ENCODE measurements at regions not wholly inside any gene's neighbourhood (a gene's known extent, or its start where the extent isn't known, plus 50 kb on each side); places are given as distances from the start of the nearest gene placed in this dataset.

DNA sequence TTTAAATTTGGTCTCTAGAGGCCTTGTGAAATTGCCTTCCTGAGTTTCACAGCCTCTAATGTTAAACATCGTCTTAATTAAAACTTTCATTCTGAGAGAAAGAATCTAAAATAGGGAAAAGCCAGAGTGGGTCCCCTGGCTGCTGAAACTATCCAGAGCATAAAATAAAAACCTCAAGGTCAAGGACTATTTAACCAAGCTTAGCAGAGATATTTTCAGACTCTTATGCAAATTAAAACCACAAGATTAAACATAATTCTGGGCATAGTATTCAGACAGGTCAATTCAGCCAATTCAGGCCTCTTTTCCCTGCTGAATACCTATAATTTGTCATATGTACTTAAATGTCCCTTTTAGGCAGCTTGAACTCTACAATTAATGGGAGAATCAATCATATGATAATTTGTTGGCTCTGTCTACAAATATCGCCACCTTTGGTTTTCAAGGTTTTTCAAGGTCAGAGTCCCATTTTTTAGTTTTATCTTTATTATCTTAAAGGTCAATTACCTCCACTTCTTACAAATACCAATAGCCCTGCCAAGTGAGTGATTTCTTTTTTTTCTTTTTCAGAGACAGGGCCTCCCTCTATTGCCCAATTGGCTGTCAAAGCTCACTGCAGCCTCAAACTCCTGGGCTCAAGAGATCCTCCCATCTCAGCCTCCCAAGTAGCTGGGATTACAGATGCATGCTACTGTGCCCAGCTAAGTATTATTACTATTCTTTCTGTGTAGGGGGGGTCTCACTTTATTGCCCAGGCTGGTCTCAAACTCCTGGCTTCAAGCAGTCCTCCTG lies 257.1 kb downstream of the PHLDA1 start (continued):
- no peak for TF ChIP-seq SRF (IDR thresholded peaks at IDR 0.05; ENCODE audit: low read depth, low read length)
- TF ChIP-seq ZMYM2 (CRISPR knock-in tag; IDR thresholded peaks at IDR 0.05), result 0 out of 2 replicates have a peak, but pooled peaks have one; percentile 38
- no peak for TF ChIP-seq RFX3 (CRISPR knock-in tag; IDR thresholded peaks at IDR 0.05)
- no peak for TF ChIP-seq GTF3A (CRISPR knock-in tag; conservative IDR thresholded peaks at IDR 0.05)
- no peak for TF ChIP-seq HIVEP1 (CRISPR knock-in tag; IDR thresholded peaks at IDR 0.05)
- no peak for TF ChIP-seq ZNF589 (CRISPR knock-in tag; conservative IDR thresholded peaks at IDR 0.05)
- TF ChIP-seq NR2F6 (IDR thresholded peaks at IDR 0.05), result no peak
- no peak for TF ChIP-seq NR2F6 (CRISPR knock-in tag; IDR thresholded peaks at IDR 0.05)
- no peak for TF ChIP-seq ZFP62 (CRISPR knock-in tag; IDR thresholded peaks at IDR 0.05)

DNA sequence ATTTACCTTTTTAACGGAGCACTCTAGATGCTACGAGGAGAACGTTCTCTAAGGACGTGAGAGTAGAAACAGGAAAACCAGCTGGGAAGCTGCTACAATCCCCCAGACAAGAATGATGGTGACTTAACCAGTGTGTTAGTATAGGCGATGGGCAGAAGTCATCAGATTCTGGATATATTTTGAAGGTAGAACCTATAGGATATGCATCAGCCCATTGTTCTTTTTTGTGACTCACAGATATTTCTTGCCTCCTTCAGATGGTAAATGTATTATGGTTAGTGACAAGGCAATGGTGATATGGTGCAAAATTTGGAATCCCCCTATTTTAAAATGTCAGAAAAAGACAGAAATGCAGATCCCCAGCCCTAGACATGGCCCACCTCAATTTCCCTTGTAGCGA lies 258.2 kb downstream of the PHLDA1 start:
- CTCF ChIA-PET (ENCODE audit: low intra/inter-chr PET ratio, low total read pairs), result no interaction called here
- POLR2A ChIA-PET, result interaction anchor here (1.8 kb wide), 1 partner anchor 258 kb away, joined by 6 read pairs; the partner anchor contains the start of gene PHLDA1
- in situ Hi-C loops (cut with HindIII; ENCODE audit: extremely low pct_ligation_motif_present, low pct_unique_long_range_greater_than_20kb) (no loop called here), intact Hi-C loops (cut with micrococcal nuclease; ENCODE audit: unreplicated experiment) (no loop called here)
- Histone ChIP-seq H2AFZ (ENCODE audit: low read length) (no peak overlapping the region), H3K36me3 (replicated peaks in 1 of 2; ENCODE audit: control insufficient read depth in 1 of 2, insufficient read depth in 2 of 2, low read length in 2 of 2) (no peaks in the 10 kb centered on the region), H3K4me2 (ENCODE audit: low read depth, low read length) (no peak overlapping the region), H3K9me3 (ENCODE audit: low read length) (no peaks in the 10 kb centered on the region), H3K79me2 (ENCODE audit: insufficient read depth, low read length) (no peaks in the 10 kb centered on the region), H4K20me1 (ENCODE audit: insufficient read depth, low read length) (no peaks in the 10 kb centered on the region), H3K9ac (ENCODE audit: insufficient read depth, low read depth, low read length) (no peak overlapping the region), H3K27me3 (ENCODE audit: control insufficient read depth in 1 of 2, insufficient read depth in 2 of 2, low read length in 2 of 2) (no peaks in the 10 kb centered on the region), H3K4me1 (ENCODE audit: insufficient read depth, low read length) (peaks cover 52% of the 10 kb centered on the region), H3K27ac (ENCODE audit: extremely low read length, insufficient read depth, low read length) (no peak overlapping the region), H3K4me3 (replicated peaks in 1 of 3; ENCODE audit: insufficient read depth in 1 of 3, low read depth in 2 of 3, low read length in 3 of 3) (no peak overlapping the region)
- no peak for FAIRE-seq
- no peak for ATAC-seq
- WGBS (ENCODE audit: low lambda C conversion rate), result 96% methylated on average over 6 of the region's 6 CpGs
- no TSS peak for BruUV-seq (replicated peaks)
- DNase-seq (ENCODE audit: low spot score), result no peak
- TF ChIP-seq NR2F2 (IDR thresholded peaks at IDR 0.05; ENCODE audit: borderline replicate concordance, low read depth), result no peak
- TF ChIP-seq, protein P1, sequence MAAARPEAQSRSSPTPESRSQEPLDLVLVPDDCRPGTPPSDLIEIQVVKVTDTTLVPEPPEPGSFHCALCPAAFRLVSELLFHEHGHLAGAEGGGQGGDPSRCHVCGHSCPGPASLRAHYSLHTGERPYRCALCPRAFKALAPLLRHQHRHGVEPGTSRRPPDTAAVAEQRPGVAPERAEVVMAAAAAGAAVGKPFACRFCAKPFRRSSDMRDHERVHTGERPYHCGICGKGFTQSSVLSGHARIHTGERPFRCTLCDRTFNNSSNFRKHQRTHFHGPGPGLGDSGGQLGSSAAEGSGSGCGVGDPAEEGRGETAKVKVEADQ (CRISPR knock-in tag; IDR thresholded peaks at IDR 0.05; ENCODE audit: borderline replicate concordance), result no peak
- TF ChIP-seq ZNF292 (CRISPR knock-in tag; IDR thresholded peaks at IDR 0.05; ENCODE audit: borderline replicate concordance, low read depth), result no peak
- TF ChIP-seq, protein P2, sequence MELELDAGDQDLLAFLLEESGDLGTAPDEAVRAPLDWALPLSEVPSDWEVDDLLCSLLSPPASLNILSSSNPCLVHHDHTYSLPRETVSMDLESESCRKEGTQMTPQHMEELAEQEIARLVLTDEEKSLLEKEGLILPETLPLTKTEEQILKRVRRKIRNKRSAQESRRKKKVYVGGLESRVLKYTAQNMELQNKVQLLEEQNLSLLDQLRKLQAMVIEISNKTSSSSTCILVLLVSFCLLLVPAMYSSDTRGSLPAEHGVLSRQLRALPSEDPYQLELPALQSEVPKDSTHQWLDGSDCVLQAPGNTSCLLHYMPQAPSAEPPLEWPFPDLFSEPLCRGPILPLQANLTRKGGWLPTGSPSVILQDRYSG (CRISPR knock-in tag; IDR thresholded peaks at IDR 0.05), result no peak
- TF ChIP-seq ZNF468 (CRISPR knock-in tag; IDR thresholded peaks at IDR 0.05), result no peak
- no peak for TF ChIP-seq ZNF205 (CRISPR knock-in tag; IDR thresholded peaks at IDR 0.05)
- TF ChIP-seq IKZF4 (CRISPR knock-in tag; IDR thresholded peaks at IDR 0.05; ENCODE audit: borderline replicate concordance, low read depth, not compliant biosample characterization), result no peak
- TF ChIP-seq, protein P3, sequence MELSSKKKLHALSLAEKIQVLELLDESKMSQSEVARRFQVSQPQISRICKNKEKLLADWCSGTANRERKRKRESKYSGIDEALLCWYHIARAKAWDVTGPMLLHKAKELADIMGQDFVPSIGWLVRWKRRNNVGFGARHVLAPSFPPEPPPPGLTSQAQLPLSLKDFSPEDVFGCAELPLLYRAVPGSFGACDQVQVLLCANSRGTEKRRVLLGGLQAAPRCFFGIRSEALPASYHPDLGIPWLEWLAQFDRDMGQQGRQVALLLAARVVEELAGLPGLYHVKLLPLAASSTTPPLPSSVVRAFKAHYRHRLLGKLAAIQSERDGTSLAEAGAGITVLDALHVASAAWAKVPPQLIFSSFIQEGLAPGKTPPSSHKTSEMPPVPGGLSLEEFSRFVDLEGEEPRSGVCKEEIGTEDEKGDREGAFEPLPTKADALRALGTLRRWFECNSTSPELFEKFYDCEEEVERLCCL (CRISPR knock-in tag; IDR thresholded peaks at IDR 0.05; ENCODE audit: borderline replicate concordance), result no peak
- TF ChIP-seq ZNF296 (CRISPR knock-in tag; conservative IDR thresholded peaks at IDR 0.05), result no peak
- no peak for TF ChIP-seq SOX5 (CRISPR knock-in tag; IDR thresholded peaks at IDR 0.05; ENCODE audit: borderline replicate concordance)
- TF ChIP-seq CHD2 (IDR thresholded peaks at IDR 0.05; ENCODE audit: low read depth, low read length), result no peak
- no peak for TF ChIP-seq ASH2L (IDR thresholded peaks at IDR 0.05; ENCODE audit: insufficient read length, low read depth, low read length)
